ENCODE measurements at regions not wholly inside any gene's neighbourhood (a gene's known extent, or its start where the extent isn't known, plus 50 kb on each side); places are given as distances from the start of the nearest gene placed in this dataset.
"Not testable (repeated sequence)": the region's sequence is repeated elsewhere in the genome, so short reads cannot be mapped to it uniquely, and the experiment has no call there.

DNA sequence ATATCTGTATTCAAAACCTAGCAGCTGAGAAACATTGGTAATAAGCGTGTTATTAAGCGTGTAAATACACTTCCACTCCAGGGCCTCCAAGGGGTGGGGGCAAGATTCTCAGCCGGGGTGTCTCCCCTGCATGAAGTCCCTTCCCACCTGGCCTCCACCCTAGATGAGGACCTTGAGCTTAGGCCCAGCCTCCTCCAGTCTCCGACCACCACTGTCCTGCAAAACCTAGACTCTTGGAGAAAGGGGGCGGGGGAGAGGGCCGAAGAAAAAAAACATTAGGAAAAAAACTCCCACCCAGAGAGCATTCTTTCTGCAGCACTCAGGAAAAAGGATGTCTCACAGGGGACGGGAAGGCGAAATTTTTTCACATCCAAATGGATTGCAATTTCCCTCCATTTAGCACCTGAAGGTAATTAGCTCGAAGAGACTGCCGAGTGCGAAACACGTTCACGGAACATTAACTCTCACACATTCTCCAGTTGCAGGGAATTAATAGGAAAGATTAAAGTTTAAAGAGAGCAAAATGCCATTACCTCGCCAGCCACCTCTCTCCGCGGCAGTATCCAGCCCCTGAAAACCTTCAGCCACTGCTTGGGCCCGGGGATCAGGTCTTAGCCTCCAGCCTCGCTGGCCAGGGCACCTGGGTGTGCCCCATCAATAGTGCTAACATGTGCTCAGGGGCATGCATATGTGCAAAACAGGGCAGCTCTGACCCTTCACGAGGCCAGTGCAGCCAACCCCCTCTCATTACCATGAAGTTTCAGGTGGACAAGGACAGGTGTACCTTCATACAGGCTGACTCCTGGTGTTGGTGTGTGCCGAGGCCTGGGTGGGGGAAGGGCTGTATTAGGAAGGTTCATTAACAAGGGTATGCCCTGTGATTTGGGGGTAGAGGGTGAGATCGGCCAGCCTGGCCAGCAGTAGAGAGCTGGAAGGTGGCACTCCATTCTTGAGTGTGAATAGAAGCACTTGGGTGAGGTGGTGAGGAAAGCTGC is 77.2 kb downstream of the HIF1AN start:
- no peak for DNase-seq (ENCODE audit: low read depth)

DNA sequence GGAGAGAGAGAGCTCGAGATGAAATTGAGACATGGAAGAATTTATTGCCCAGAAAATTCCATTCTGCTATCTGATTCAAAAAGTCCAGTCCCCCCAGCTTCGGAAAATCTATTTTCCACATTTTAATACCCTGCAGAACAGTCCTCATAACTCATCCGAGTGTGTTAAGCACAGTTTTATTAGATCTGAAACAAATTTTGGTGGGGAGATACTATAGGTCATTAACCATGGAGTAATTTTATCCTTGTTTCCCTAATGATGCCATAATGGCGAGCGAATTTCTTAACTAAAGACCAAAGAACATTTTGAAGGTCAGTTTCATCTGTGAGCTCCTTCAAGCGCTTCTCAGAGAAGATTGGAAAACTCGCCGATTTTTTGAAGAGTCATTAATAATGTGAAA is 78.1 kb downstream of the HIF1AN start:
- DNase-seq (ENCODE audit: low read depth), result no peak

DNA sequence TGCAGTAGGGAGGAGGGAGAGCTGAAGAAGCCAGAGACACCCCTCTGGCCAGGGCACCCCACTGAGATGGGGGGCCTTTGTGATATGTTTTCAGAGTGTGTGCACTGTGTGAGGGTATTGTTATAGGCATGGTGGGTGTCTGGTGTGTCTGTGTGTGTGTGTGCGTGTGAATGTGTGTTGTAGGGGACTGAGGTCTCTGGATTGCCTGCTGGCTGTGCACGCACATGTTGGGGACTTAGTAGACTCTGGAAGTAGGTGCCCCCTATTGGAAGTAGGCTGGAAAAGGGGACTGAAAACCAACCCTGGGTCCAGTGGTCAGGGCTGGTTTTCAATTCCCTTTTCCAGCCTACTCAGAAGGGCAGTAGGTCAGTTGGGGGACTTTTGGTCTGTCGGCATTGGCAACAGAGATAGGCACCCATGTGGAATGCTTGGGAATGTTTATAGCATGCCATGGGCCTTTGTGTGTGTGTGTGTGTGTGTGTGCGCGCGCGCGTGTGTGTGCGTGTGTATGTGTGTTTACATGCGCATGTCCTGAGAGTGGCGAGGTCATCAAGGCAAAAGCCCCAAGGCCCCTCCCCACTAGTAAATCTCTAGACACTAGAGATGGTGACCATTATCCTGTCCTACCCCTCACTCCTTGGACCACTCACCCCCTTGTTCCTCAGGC is 78.8 kb downstream of the HIF1AN start:
- no peak for DNase-seq (ENCODE audit: low read depth)

DNA sequence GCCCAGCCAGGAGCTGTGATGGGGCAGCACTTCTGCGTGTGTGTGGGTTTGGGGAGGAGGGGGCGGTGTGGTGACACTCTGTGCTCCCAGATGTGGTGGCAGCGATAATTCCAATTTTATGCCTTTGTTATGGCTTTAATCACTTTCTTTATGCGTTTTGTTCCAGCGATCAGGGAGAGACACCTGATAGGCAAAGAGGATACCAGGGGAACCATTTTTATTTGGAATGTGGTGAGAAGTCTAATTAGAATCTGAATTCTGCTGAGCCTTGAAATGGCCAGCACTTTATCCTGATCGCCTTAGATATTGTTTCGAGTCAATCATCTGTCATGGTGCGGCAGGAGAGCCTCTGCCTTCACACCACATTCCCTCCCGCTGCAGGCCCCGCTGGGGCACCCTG is 79.5 kb downstream of the HIF1AN start:
- DNase-seq (ENCODE audit: low read depth), result no peak

DNA sequence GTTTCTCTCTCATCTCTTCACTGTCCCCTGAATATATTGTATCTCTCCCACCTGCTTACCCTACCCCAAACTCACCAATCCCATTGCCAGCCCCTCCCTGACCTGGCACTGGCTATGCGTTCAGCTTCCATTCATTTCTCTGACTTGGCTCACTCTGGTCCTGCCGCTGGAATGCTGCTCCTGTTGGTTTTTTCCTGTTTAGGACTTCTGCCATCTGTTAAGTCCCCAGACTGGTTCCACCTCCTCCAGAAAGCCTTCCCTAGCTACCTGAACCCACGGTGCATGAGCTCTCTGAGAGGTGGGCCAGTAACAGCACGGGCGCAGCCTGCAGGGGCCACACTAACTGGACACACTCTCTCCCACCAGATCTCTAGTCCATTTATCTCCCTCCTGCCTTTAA is 80.2 kb downstream of the HIF1AN start:
- no peak for DNase-seq (ENCODE audit: low read depth)

DNA sequence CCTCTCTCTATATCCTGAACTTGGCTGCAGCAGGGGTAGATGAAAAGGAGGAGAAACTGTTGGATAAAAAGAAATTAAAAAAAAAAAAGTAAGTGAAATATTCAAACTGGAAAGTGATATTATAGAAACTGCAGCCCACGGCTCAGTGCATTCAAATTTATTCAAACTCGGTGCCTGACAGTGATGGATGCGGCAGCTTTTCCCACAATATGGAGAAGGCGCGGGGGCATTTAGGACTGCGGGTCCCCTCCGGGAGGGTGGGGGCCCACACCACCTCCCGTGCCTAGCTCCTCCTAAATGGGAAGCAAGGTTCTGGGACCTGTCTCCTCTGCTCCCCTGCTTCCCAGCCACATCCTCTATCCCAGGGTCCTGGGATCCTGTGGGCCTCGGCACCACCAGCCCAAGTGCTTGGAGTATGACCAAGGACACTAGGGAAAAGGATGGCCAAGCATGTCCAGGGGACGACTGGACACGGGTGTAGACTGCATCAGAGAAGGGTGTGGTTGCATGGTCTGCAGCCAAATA is 82.4 kb downstream of the HIF1AN start:
- no peak for DNase-seq (ENCODE audit: low read depth)

DNA sequence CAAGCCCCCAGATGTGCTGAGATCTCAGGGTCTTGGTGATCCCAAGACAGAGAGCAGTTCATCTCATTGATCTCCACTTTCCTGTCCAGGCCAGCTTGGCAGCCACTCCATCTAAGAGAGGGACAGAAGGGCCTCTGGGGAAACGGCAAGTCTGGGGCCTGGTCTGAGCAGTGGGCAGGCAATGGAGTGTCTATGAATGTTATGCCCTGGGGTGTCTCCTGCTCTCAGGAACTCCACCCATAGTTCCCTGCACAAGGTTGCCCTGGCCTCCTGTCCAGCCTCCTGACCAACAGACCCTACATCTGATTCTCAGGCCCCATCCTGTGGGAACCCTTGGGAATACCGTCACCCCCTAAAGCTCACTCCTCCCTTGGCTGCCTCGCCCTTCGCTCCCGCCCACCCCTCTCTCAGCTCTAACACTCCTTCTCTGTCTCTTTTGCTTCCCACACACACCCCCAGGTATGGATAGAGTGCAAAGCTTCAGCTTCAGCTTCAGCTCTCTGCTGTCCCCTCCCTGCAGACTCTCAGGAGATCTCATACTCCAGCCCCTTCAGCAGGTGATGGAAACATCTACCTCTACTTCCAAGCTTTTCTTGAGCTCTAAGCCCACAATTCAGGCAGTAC is 83.0 kb downstream of the HIF1AN start:
- no peak for DNase-seq (ENCODE audit: low read depth)

DNA sequence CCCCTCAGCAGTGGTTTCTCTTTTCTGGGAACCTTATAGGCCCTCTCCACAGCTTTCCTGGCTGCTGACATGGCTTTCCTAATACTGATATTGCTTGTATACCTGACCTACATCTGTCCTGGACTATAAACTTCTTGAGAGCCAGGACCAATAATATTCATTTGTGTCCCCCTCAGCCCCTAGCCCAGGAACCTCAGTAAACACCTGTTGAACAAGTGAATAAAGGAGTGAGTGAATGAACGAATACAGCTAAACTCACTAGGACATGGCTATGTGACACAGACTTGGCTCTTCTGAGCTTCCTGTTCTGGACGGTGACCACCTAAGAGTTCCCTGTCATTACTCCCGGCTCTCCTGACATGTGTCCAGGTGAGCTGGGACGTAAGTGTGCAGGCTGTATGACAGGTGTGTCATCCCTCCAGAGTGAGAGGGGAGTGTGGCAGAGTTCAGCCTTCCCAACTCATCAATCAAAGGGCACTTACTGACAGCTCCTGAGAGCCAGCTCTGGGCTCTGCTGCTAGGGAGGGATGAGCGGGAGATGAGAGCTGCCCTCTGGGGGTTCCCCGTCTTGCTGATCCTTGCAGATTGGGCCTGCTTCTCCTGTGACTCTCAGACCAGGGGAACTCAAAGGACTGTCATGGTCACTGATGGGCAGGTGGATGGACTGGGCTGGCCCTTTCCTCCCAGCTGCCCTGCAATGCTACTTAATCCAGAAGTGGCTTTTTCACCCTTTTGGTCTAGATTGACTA is 84.5 kb downstream of the HIF1AN start:
- DNase-seq (ENCODE audit: low read depth), result no peak

DNA sequence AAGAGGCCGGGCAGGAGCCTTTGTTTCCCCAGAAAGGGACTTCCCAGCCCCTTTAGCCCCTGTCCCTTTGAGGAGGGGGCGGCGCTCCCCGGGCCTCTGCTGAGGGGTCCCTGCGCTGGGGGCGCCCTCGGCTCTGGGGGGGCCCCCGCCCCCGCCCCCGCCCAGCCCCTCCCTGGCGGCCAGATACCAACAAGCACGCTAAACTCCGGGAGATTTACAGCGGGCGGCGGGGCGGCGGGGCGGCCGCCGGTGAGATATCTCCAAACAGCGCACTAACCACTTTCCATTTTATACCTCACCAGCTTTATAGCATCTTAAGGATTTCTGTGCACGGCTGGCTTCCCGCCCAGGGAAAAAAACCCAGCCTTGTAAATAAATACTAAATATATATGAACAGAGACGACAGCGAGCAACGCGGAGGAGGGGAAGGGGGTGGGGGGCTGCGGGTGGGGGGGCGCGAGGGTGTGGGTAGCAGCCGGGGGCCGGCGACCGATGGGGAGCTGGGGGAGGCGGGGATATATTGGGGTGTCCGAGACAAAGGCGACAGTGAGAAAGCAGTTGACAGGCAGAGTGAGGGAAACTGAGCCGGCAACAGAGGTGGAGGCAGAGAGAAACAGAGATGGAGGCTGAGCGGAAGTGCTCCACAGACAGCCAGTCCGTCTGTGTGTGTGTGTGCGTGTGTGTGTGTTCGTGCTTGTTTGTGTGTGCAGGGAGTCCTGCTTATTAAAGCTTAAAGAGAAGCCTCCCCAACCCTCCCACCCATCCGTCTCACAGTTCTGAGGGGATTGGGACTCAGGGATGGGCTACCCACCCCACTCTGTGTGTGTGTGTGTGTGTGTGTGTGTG is 85.8 kb downstream of the HIF1AN start:
- DNase-seq (ENCODE audit: low read depth), result peak; percentile 39

DNA sequence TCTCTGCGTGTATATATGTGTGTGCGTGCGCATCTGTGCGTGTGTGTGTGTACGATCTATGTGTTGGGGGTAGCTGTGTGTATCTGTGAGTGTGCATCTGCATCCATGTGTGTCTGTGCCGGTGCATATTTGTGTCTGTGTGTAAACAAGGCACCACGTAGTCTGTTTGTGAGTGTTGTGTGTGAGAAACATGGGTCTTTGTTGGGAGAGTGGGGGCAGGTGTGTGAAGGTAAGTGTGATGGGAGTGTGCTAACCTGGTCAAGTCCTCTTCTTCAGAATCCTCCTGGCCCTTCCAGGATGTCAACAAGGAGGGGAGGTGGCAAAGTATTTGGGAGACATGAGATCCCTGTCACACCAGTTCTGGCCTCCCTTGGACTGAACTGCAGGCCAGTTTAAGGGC is 87.2 kb downstream of the HIF1AN start:
- DNase-seq (ENCODE audit: low read depth), result no peak

DNA sequence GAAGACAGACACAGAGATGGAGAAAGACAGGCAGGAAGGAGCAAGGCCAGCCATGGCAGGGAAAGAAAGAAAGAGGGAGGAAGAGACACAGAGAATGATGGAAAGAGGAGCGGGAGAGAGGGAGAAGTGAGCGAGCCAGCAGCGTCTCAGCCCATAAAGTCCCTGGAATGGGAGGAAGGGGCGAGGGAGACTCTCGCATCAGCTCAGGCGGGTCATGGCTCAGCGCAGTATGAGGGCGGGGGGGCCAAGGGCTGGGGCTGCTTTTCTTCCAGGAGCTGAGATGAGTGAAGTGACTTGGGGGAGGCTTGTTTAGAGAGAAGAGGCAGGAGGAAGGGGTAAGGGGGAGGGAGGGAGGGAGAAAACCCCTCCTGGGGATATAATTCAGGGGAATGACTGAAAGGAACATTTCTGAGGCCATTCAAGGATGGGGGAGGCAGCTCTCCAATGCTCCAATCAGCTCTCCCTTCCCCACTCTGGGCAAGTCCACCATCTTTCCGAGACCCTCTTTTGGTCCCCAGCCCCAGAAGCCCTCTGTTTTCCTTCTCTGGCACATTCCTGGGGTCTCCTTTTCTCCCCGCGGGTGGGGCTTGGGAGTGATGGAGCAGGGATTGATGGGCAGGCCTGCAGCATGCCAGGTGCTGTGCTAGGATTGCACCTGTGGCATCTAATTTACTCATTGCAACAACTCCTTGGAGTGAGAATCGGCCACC is 87.9 kb downstream of the HIF1AN start:
- DNase-seq (ENCODE audit: low read depth), result no peak

DNA sequence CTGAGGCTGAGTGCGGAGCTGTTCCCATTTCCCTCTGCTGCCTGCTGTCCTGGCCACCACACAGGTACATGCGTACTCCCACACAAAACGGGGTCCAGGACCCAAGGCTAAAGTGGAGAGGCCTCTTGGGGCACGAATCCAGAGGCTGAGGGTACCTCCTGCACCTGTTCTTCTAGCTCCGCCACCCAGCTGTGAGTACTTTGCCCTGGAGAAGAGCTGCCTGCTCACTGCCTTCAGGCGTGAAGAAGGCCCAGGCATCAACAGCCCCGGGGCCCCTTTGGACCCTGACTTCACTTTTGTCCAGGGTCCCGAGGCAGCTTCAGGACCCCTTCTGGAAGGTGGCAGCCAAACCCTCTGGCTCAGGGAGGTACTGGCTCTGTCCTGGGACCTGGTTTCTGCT is 88.6 kb downstream of the HIF1AN start:
- DNase-seq (ENCODE audit: low read depth), result no peak

DNA sequence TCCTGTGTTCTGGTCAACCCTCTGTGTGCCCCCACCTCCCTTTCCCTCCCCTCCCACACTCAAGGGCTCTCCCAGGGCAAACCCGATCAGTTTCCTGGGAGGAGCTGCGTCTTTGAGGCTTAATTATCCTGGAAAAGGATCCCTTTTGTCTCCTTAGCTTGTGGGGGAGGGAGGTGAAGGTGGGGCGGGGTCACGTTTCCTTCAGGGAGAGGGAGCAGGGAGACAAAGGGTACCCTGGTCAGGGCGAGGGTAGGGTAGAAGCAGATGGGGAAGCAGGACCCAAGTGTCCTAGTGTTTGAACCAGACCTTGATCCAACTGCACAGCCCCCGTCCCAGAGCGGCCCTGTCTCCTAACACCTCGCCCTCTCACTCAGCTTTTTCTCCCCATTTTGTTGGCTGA is 90.1 kb downstream of the HIF1AN start:
- no peak for DNase-seq (ENCODE audit: low read depth)

DNA sequence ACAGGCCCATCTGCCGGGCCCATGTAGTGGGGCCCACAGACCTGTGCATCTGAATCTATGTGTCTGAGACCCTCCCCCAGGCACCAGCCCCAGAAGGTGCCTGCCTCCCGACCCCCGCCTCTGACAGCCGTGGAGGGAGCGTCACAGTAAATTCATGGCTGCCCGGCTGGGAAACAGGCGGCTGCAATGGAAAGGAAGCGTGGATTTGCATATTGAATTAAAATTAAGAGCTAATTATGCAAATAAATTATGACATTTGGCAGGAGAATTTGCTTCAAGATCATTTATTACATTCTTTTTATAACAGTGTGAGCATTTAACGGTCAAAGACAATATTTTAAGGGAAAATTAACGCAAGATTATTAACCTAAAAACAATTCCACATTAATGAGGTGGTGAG is 92.3 kb downstream of the HIF1AN start:
- no peak for DNase-seq (ENCODE audit: low read depth)

DNA sequence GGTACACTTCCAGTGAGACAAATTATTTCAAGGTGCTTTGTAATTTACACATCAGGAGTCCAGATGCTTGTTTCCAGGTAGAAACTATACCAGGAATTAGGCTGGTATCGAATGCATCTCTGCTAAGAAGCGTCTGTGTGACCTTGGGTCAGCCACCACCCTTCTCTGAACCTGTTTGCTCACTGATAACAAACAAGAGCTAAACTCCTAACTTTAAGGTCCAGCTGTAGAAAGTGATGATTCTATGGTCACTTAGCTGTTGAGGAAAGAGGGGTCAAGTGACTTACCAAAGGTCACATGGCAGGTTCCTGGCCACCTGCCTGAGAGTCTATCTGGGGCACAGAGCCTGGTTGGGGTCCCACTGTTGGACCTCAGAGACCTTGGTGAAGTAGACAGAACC is 95.4 kb downstream of the HIF1AN start:
- no peak for DNase-seq (ENCODE audit: low read depth)

DNA sequence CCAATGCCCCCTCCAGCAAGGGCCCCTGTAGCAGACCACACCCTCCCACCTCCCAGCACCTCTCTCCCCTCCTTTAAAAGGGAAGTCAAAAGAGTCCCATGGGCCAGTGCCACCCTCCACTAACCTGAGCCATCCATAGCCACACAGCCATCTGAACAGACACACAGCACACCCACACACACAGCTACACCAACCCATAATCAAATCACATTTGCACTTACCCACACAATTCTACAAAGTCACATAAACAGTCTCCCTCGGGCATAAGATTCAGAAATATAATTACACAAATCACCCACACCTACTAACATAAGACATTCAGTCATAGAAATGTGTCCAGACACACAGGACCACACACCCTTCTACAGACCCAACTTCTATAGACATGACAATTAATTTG is 96.3 kb downstream of the HIF1AN start:
- DNase-seq (ENCODE audit: low read depth), result no peak

DNA sequence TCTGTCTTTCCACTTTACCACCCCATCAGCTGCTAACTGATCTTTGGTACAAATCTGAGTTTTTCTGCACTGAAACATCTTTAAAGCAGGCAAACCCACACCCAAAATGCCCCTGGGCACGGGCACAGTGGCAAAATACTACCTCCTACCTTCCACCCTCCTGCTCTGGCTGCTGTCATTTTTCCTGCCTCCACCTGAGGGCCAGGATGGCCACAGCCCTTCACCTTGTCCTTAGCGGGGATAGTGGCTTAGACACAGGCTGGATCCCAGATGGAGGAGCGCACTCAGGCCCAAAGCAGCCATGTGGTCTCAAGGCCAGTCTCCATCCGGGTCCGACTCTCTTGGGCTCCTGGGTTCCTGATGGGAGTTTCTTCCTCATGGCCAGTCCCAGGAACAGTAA is 98.3 kb downstream of the HIF1AN start:
- DNase-seq (ENCODE audit: low read depth), result no peak

DNA sequence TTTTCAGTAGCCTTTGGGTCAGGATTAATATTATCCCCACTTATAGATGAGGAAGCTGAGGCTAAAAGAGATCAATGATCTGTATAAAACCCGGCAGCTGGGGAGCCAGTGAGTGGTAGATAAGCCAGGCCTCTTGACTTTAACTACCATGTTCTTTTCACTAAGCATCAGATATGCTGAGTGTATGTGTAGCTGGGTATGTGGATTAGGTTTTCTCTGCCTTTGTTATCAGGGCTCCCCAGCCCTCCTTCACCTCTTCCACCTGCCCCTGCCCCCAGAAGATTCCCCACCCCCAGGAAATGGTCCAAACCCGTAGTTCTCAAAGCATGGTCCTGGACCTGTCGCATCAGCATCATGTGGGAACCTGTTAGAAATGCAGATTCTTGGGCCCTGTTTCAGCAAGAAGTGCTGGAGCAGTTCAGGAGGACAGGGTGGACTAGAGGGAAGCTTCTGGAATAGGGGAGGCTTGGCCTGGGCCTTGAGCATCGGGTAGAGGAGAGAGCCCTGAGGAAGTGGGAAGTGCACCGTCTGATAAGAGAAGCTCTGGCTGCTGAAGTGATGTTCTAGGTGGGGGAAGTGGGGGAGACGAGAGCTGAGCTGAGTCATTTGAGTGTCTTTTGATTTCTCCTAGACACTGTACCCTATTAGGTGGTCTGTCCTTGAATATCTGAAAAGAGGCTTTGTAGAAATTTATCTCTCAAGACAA is 101.3 kb downstream of the HIF1AN start:
- DNase-seq (ENCODE audit: low read depth), result no peak

DNA sequence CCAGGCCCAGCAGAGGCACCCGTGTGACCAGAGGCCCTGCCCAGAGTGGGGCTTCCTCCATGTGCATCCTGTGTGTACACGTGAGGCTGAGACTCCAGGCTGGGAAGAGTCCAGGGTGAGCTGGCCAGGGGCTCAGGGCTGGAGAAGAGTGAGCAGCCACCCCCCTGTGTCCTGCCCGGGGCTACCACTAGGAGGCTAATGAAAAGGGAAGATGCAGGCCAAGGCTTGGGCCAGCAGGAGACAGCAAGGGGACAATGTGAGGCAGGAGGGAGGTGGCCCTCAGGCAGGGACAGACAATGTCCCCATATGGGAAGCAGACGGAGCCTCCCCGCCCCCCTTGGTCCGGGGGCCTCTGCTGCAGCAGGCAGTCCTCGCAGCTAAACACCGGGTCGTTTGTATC is 102.0 kb downstream of the HIF1AN start:
- DNase-seq (ENCODE audit: low read depth), result no peak

DNA sequence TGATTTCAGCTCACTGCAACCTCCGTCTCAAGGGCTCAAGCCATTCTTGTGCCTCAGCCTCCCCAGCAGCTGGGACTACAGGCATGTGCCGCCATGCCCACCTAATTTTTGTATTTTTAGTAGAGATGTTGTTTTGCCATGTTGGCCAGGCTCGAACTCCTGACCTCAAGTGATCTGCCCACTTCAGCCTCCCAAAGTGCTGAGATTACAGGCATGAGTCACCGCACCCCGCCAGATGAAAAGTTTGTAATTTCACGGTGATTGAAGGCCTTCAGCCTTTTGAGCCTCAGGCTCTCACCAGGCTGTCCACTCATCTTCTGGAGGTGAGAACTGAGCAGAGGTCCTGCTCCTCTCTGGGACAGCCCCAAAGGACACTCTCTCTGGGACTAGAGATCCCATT is 103.2 kb downstream of the HIF1AN start:
- DNase-seq (ENCODE audit: low read depth), result not testable (repeated sequence)

Data from activated T-helper 1 cell treated with Interleukin-2 at 50 U/mL for 16 hours (primary cell).